ENCODE measurements at regions not wholly inside any gene's neighbourhood (a gene's known extent, or its start where the extent isn't known, plus 50 kb on each side); places are given as distances from the start of the nearest gene placed in this dataset.

- Histone ChIP-seq H3K4me1 (ENCODE audit: control insufficient read depth, extremely low read depth, insufficient read depth, low read length) (no peaks in the 10 kb centered on the region), H2AFZ (ENCODE audit: low read length) (no peak overlapping the region), H3K79me2 (ENCODE audit: control insufficient read depth, insufficient read depth, low read length) (no peaks in the 10 kb centered on the region), H3K4me2 (ENCODE audit: extremely low read depth, insufficient read depth, low read length) (no peak overlapping the region), H3K9me3 (ENCODE audit: control insufficient read depth, insufficient read depth, low read depth, low read length) (no peaks in the 10 kb centered on the region), H4K20me1 (ENCODE audit: control insufficient read depth, extremely low read depth, insufficient read depth, low read length) (no peaks in the 10 kb centered on the region), H3K9ac (ENCODE audit: insufficient read depth, low read length) (no peak overlapping the region), H3K4me3 (replicated peaks in 1 of 4; ENCODE audit: control extremely low read depth in 1 of 4, insufficient read depth in 1 of 4, low read depth in 3 of 4, low read length in 4 of 4) (no peak overlapping the region), H3K27me3 (ENCODE audit: control insufficient read depth, insufficient read depth, low read length) (no peaks in the 10 kb centered on the region), H3K36me3 (ENCODE audit: control insufficient read depth, insufficient read depth, low read length) (no peaks in the 10 kb centered on the region), H3K27ac (ENCODE audit: insufficient read depth, low read length) (no peak overlapping the region)
- DNase-seq (ENCODE audit: low read depth in 2 of 2): no peak
- TF ChIP-seq CTCF (conservative IDR thresholded peaks at IDR 0.05 in 1 of 2, IDR thresholded peaks at IDR 0.05 in 1 of 2; ENCODE audit: low read depth in 1 of 2, low read length in 2 of 2): no peak
- no peak for TF ChIP-seq EZH2 (IDR thresholded peaks at IDR 0.05; ENCODE audit: low read length, missing control alignments)
Measured at GRCh38 chr12:61531195-61531594, 729.0 kb upstream of the USP15 start.

- TF ChIP-seq EZH2 (IDR thresholded peaks at IDR 0.05; ENCODE audit: low read length, missing control alignments) (no peak), CTCF (conservative IDR thresholded peaks at IDR 0.05 in 1 of 2, IDR thresholded peaks at IDR 0.05 in 1 of 2; ENCODE audit: low read depth in 1 of 2, low read length in 2 of 2) (no peak)
- H3K79me2 ChIP-seq (ENCODE audit: control insufficient read depth, insufficient read depth, low read length): no peaks in the 10 kb centered on the region
- no peaks in the 10 kb centered on the region for H3K9me3 ChIP-seq (ENCODE audit: control insufficient read depth, insufficient read depth, low read depth, low read length)
- no peaks in the 10 kb centered on the region for H3K27me3 ChIP-seq (ENCODE audit: control insufficient read depth, insufficient read depth, low read length)
- no peak overlapping the region for H3K4me2 ChIP-seq (ENCODE audit: extremely low read depth, insufficient read depth, low read length)
- no peak overlapping the region for H3K9ac ChIP-seq (ENCODE audit: insufficient read depth, low read length)
- no peaks in the 10 kb centered on the region for H3K36me3 ChIP-seq (ENCODE audit: control insufficient read depth, insufficient read depth, low read length)
- no peak overlapping the region for H3K4me3 ChIP-seq (replicated peaks in 1 of 4; ENCODE audit: control extremely low read depth in 1 of 4, insufficient read depth in 1 of 4, low read depth in 3 of 4, low read length in 4 of 4)
- no peak overlapping the region for H2AFZ ChIP-seq (ENCODE audit: low read length)
- no peak overlapping the region for H3K27ac ChIP-seq (ENCODE audit: insufficient read depth, low read length)
- no peak for DNase-seq (ENCODE audit: low read depth in 2 of 2)
- no peaks in the 10 kb centered on the region for H3K4me1 ChIP-seq (ENCODE audit: control insufficient read depth, extremely low read depth, insufficient read depth, low read length)
- H4K20me1 ChIP-seq (ENCODE audit: control insufficient read depth, extremely low read depth, insufficient read depth, low read length): no peaks in the 10 kb centered on the region
Measured at GRCh38 chr12:61536117-61536516, 724.1 kb upstream of the USP15 start.

DNA sequence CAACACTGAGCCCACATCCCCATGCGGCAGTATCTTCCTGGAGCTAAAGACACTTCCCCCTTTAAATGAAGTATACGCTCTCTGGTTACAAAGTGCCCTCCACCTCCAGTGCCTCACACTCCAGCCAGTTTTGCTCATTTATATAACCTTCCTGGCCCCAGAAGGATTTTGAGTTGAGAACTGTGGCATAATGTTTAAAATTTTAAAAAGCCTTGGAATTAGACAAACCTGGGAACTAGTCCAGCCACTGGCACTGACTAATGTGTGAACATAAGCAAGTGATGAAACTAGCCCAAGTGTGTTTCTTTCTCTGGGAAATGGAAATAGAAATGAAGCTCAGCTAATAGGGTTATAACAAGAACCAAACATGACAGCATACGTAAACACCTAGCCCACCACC is 723.7 kb upstream of the USP15 start:
- no peaks in the 10 kb centered on the region for H4K20me1 ChIP-seq (ENCODE audit: control insufficient read depth, extremely low read depth, insufficient read depth, low read length)
- no peaks in the 10 kb centered on the region for H3K79me2 ChIP-seq (ENCODE audit: control insufficient read depth, insufficient read depth, low read length)
- H3K4me1 ChIP-seq (ENCODE audit: control insufficient read depth, extremely low read depth, insufficient read depth, low read length): no peaks in the 10 kb centered on the region
- peak in 1 of 2 donors; percentile 38 for DNase-seq (ENCODE audit: low read depth in 2 of 2)
- H3K27ac ChIP-seq (ENCODE audit: insufficient read depth, low read length): no peak overlapping the region
- H3K4me3 ChIP-seq (replicated peaks in 1 of 4; ENCODE audit: control extremely low read depth in 1 of 4, insufficient read depth in 1 of 4, low read depth in 3 of 4, low read length in 4 of 4): no peak overlapping the region
- no peaks in the 10 kb centered on the region for H3K36me3 ChIP-seq (ENCODE audit: control insufficient read depth, insufficient read depth, low read length)
- TF ChIP-seq CTCF (conservative IDR thresholded peaks at IDR 0.05 in 1 of 2, IDR thresholded peaks at IDR 0.05 in 1 of 2; ENCODE audit: low read depth in 1 of 2, low read length in 2 of 2) (no peak), EZH2 (IDR thresholded peaks at IDR 0.05; ENCODE audit: low read length, missing control alignments) (no peak)
- H3K27me3 ChIP-seq (ENCODE audit: control insufficient read depth, insufficient read depth, low read length): no peaks in the 10 kb centered on the region
- no peak overlapping the region for H3K4me2 ChIP-seq (ENCODE audit: extremely low read depth, insufficient read depth, low read length)
- no peak overlapping the region for H2AFZ ChIP-seq (ENCODE audit: low read length)
- no peak overlapping the region for H3K9ac ChIP-seq (ENCODE audit: insufficient read depth, low read length)
- no peaks in the 10 kb centered on the region for H3K9me3 ChIP-seq (ENCODE audit: control insufficient read depth, insufficient read depth, low read depth, low read length)

Measured in fibroblast of lung (primary cell).